CD4-positive, CD25-positive, alpha-beta regulatory T cell (primary cell): ENCODE measurements at regions not wholly inside any gene's neighbourhood (a gene's known extent, or its start where the extent isn't known, plus 50 kb on each side); places are given as distances from the start of the nearest gene placed in this dataset.

Experiments
- ATAC-seq, 2 donors: fragments of 150-1000 bp; cut with Tn5 transposase; one replicate each; pipeline ENCODE4 v1.10.0; 2021; ENCODE audit warnings: low read depth in 2 of 2, moderate number of reproducible peaks in 2 of 2, moderate library complexity in 1 of 2
- DNase-seq, 3 donors: peaks; one replicate each; pipeline versions ENCODE4 v3.0.0 to v3.0.0-alpha.2; 2012 to 2022; ENCODE audit warnings: mixed read lengths in 1 of 3
- H3K27ac ChIP-seq: one replicate; pipeline ENCODE4 v1.7.0; 2013; ENCODE audit warnings: mild to moderate bottlenecking, low read length; ENCODE audit not compliant: insufficient read depth, poor library complexity, severe bottlenecking
- H3K27me3 ChIP-seq: one replicate; pipeline ENCODE4 v1.7.0; 2013; ENCODE audit warnings: low read length; ENCODE audit not compliant: control insufficient read depth, insufficient read depth
- H3K36me3 ChIP-seq: one replicate; pipeline ENCODE4 v1.7.0; 2013; ENCODE audit warnings: mild to moderate bottlenecking, low read length, moderate library complexity; ENCODE audit not compliant: control insufficient read depth, insufficient read depth
- H3K4me1 ChIP-seq: 2 replicates; pipeline ENCODE4 v1.7.0; 2013; ENCODE audit warnings: mild to moderate bottlenecking, low read length; ENCODE audit not compliant: insufficient read depth, control insufficient read depth, poor library complexity, severe bottlenecking
- H3K4me3 ChIP-seq: one replicate; pipeline ENCODE4 v1.7.0; 2013; ENCODE audit warnings: low read depth, mild to moderate bottlenecking, low read length, moderate library complexity
- H3K9me3 ChIP-seq, 2 experiments: 1 replicate in 1 of 2; 2 replicates in 1 of 2; pipeline ENCODE4 v1.7.0; 2013; ENCODE audit warnings: low read length in 2 of 2, mild to moderate bottlenecking in 1 of 2, moderate library complexity in 1 of 2; ENCODE audit not compliant: control insufficient read depth in 2 of 2
- H3K27ac Mint-ChIP-seq, 3 donors: one replicate each; pipeline ENCODE4 v1.8.0; 2020 to 2022; ENCODE audit warnings: mild to moderate bottlenecking in 3 of 3, mixed read lengths in 3 of 3, moderate library complexity in 2 of 3
- H3K27me3 Mint-ChIP-seq: one replicate; pipeline ENCODE4 v1.8.0; 2022; ENCODE audit warnings: mild to moderate bottlenecking, mixed read lengths
- H3K36me3 Mint-ChIP-seq: one replicate; pipeline ENCODE4 v1.8.0; 2020; ENCODE audit warnings: mixed read lengths
- H3K4me1 Mint-ChIP-seq, 4 donors: one replicate each; pipeline ENCODE4 v1.8.0; 2020 to 2022; ENCODE audit warnings: mixed read lengths in 4 of 4, mild to moderate bottlenecking in 1 of 4
- H3K4me3 Mint-ChIP-seq, 4 donors: one replicate each; pipeline ENCODE4 v1.8.0; 2020 to 2022; ENCODE audit warnings: mild to moderate bottlenecking in 4 of 4, mixed read lengths in 4 of 4, moderate library complexity in 3 of 4
- H3K9me3 Mint-ChIP-seq, 7 donors: one replicate each; pipeline ENCODE4 v1.8.0; 2020 to 2022; ENCODE audit warnings: mixed read lengths in 7 of 7, mild to moderate bottlenecking in 3 of 7, moderate library complexity in 2 of 7

- H3K36me3 ChIP-seq: no peaks in the 10 kb centered on the region
- no peak overlapping the region for H3K4me3 ChIP-seq
- Mint-ChIP-seq H3K36me3 (no peaks in the 10 kb centered on the region), H3K4me3 (no peak overlapping the region), H3K27ac (no peak overlapping the region), H3K9me3 (peaks cover 0 to 5% (median 0%) of the 10 kb centered on the region in 7 donors), H3K27me3 (peaks cover 15% of the 10 kb centered on the region), H3K4me1 (no peaks in the 10 kb centered on the region)
- no peaks in the 10 kb centered on the region for H3K4me1 ChIP-seq
- ATAC-seq: no peak
- no peaks in the 10 kb centered on the region for H3K9me3 ChIP-seq
- no peak for DNase-seq
- H3K27me3 ChIP-seq: no peaks in the 10 kb centered on the region
- H3K27ac ChIP-seq: no peak overlapping the region
Observed at GRCh38 chr9:99509065-99509745, 287.1 kb downstream of the SEC61B start.

GRCh38 chr9:99509900-99510535 lies 287.9 kb downstream of the SEC61B start:
- Mint-ChIP-seq H3K27ac (no peak overlapping the region), H3K9me3 (peaks cover 0 to 3% (median 0%) of the 10 kb centered on the region in 7 donors), H3K27me3 (peaks cover 15% of the 10 kb centered on the region), H3K36me3 (no peaks in the 10 kb centered on the region), H3K4me1 (no peaks in the 10 kb centered on the region), H3K4me3 (no peak overlapping the region)
- no peak for DNase-seq
- H3K9me3 ChIP-seq: no peaks in the 10 kb centered on the region
- no peaks in the 10 kb centered on the region for H3K36me3 ChIP-seq
- ATAC-seq: no peak
- H3K27me3 ChIP-seq: no peaks in the 10 kb centered on the region
- H3K4me1 ChIP-seq: no peaks in the 10 kb centered on the region
- H3K4me3 ChIP-seq: no peak overlapping the region
- H3K27ac ChIP-seq: no peak overlapping the region

- Histone ChIP-seq H3K4me1 (no peaks in the 10 kb centered on the region), H3K36me3 (no peaks in the 10 kb centered on the region), H3K4me3 (no peak overlapping the region), H3K9me3 (no peaks in the 10 kb centered on the region), H3K27ac (no peak overlapping the region), H3K27me3 (no peaks in the 10 kb centered on the region)
- Mint-ChIP-seq H3K4me1 (no peaks in the 10 kb centered on the region), H3K27ac (no peak overlapping the region), H3K36me3 (no peaks in the 10 kb centered on the region), H3K4me3 (no peak overlapping the region), H3K9me3 (no peaks in the 10 kb centered on the region), H3K27me3 (peaks cover 10% of the 10 kb centered on the region)
- ATAC-seq (no peak), DNase-seq (no peak)
Observed at GRCh38 chr9:99511723-99512122, 289.6 kb downstream of the SEC61B start.

GRCh38 chr9:99513441-99514112 lies 291.5 kb downstream of the SEC61B start:
- Histone ChIP-seq H3K36me3 (no peaks in the 10 kb centered on the region), H3K4me1 (no peaks in the 10 kb centered on the region), H3K9me3 (no peaks in the 10 kb centered on the region), H3K27me3 (no peaks in the 10 kb centered on the region), H3K4me3 (no peak overlapping the region), H3K27ac (no peak overlapping the region)
- no peaks in the 10 kb centered on the region for H3K9me3 Mint-ChIP-seq
- peak in 1 of 2 donors; percentile 17 for ATAC-seq
- DNase-seq: no peak
- no peak overlapping the region for H3K4me3 Mint-ChIP-seq
- no peak overlapping the region for H3K27ac Mint-ChIP-seq
- no peaks in the 10 kb centered on the region for H3K36me3 Mint-ChIP-seq
- H3K4me1 Mint-ChIP-seq: no peaks in the 10 kb centered on the region
- no peaks in the 10 kb centered on the region for H3K27me3 Mint-ChIP-seq

GRCh38 chr9:99515093-99515492 lies 293.0 kb downstream of the SEC61B start:
- Mint-ChIP-seq H3K9me3 (no peaks in the 10 kb centered on the region), H3K27me3 (peaks cover 3% of the 10 kb centered on the region), H3K4me3 (no peak overlapping the region), H3K4me1 (no peaks in the 10 kb centered on the region), H3K27ac (no peak overlapping the region), H3K36me3 (no peaks in the 10 kb centered on the region)
- H3K27ac ChIP-seq: no peak overlapping the region
- no peak for DNase-seq
- H3K4me3 ChIP-seq: no peak overlapping the region
- no peaks in the 10 kb centered on the region for H3K36me3 ChIP-seq
- H3K27me3 ChIP-seq: no peaks in the 10 kb centered on the region
- ATAC-seq: no peak
- H3K9me3 ChIP-seq: no peaks in the 10 kb centered on the region
- H3K4me1 ChIP-seq: no peaks in the 10 kb centered on the region

- H3K27ac ChIP-seq: no peak overlapping the region
- H3K4me1 ChIP-seq: no peaks in the 10 kb centered on the region
- H3K27ac Mint-ChIP-seq: peak overlapping the region in 1 of 3 donors; percentile 18
- no peak overlapping the region for H3K4me3 Mint-ChIP-seq
- H3K4me1 Mint-ChIP-seq: no peaks in the 10 kb centered on the region
- ATAC-seq (no peak), DNase-seq (no peak)
- H3K4me3 ChIP-seq: no peak overlapping the region
- no peaks in the 10 kb centered on the region for H3K9me3 Mint-ChIP-seq
- H3K36me3 Mint-ChIP-seq: no peaks in the 10 kb centered on the region
- no peaks in the 10 kb centered on the region for H3K36me3 ChIP-seq
- peaks cover 5% of the 10 kb centered on the region for H3K27me3 Mint-ChIP-seq
- no peaks in the 10 kb centered on the region for H3K9me3 ChIP-seq
- H3K27me3 ChIP-seq: no peaks in the 10 kb centered on the region
Observed at GRCh38 chr9:99515895-99516656, 294.0 kb downstream of the SEC61B start.

GRCh38 chr9:99516657-99517049 lies 294.6 kb downstream of the SEC61B start:
- Mint-ChIP-seq H3K9me3 (no peaks in the 10 kb centered on the region), H3K27me3 (peaks cover 5% of the 10 kb centered on the region), H3K36me3 (no peaks in the 10 kb centered on the region), H3K4me3 (no peak overlapping the region), H3K4me1 (no peaks in the 10 kb centered on the region), H3K27ac (peak overlapping the region in 1 of 3 donors; percentile 18)
- DNase-seq: no peak
- H3K4me3 ChIP-seq: no peak overlapping the region
- H3K4me1 ChIP-seq: no peaks in the 10 kb centered on the region
- H3K27me3 ChIP-seq: no peaks in the 10 kb centered on the region
- no peak for ATAC-seq
- no peaks in the 10 kb centered on the region for H3K36me3 ChIP-seq
- H3K9me3 ChIP-seq: no peaks in the 10 kb centered on the region
- H3K27ac ChIP-seq: no peak overlapping the region
